SK-N-SH (cell line): ENCODE measurements at regions not wholly inside any gene's neighbourhood (a gene's known extent, or its start where the extent isn't known, plus 50 kb on each side); places are given as distances from the start of the nearest gene placed in this dataset.

ENCODE experiments used
- CTCF ChIP-seq: fragments of 200-600 bp; sonication (generic); IDR thresholded peaks from 2 replicates; pipeline ENCODE4 v1.6.1; 2017; ENCODE audit warnings: antibody characterized with exemption, mild to moderate bottlenecking, moderate library complexity
- POLR2AphosphoS5 ChIP-seq: IDR thresholded peaks from 2 replicates; pipeline ENCODE4 v1.6.1; 2012; ENCODE audit warnings: low read depth, low read length
- SIN3A ChIP-seq: IDR thresholded peaks from 2 replicates; pipeline ENCODE4 v1.6.1; 2012; ENCODE audit warnings: low read depth, mild to moderate bottlenecking, low read length, moderate library complexity, borderline replicate concordance

- TF ChIP-seq CTCF (no peak), POLR2AphosphoS5 (no peak), SIN3A (no peak)
Measured at GRCh38 chr5:4108690-4109089, 513.1 kb downstream of the IRX1 start.
